EL (cell line): ENCODE measurements at regions not wholly inside any gene's neighbourhood (a gene's known extent, or its start where the extent isn't known, plus 50 kb on each side); places are given as distances from the start of the nearest gene placed in this dataset.

Source experiments
- DNase-seq: peaks from one replicate; pipeline ENCODE4 v3.0.0-alpha.2; 2016

DNA sequence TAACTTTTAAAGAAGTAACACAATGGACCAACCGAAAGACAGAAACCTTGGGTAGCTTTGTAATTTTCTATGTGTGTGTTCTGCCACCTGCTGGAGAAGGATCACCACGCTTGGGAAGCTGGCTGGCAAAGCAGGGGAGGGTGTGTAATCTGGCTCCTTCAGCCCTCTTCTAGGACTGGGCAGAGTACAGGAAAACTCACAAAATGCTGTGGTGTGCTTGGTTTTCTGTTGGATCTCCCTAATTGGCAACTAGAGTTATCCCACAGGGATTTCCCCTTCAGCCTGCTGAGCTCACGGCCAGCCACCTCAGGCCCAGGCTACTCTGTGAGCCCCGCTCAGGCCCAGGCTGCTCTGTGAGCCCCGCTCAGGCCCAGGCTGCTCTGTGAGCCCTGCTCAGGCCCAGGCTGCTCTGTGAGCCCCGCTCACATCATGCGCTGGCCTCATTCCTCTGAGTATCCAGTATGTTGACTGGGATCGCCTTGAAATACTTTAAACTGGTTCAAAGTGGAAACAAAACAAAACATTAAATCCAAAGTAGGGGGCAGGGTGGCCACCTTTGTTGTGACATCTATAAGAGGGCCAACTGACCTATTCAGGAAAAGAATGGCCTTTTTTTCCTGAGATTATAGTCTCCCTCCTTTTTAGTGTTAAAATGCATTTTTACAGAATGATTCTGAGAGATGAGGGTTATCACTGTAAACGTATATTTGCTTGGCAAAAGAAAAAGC lies 52.0 kb upstream of the RNU6-8 start:
- DNase-seq = peak; percentile 67

GRCh38 chr14:32255789-32256188 lies 52.7 kb upstream of the RNU6-8 start:
- no peak for DNase-seq

GRCh38 chr14:32256576-32256975 lies 53.5 kb upstream of the RNU6-8 start:
- no peak for DNase-seq

DNA sequence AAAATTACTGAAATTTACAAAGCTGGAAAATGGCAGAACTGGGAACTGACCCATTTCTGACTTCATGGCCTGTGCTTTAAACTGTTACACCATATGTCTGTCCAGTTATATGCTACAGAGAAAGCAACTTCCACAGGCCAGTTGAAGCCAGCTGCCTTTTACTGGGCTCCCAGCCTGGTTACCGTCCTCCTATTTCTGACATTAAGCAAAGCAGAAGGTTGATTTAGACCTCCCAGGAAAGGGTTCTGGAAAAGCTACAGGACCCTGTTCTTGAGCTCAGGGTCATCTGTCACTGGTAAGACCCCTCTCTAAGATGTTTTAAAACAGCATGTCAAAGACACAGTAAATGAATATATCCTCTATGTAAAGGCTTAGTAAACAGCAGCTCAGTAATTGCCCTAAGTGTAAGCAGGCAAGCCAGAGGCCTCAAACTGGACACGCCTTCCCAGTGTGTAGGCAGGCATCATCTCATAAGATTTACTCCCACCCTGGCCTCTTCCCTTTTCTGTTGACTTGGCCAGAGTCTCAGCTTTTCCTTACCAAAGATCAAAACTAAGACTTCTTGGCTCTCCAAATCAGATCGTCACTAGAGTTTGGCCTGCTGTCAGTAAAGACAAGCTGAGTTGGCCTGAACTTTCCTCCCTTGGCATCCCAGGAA lies 55.4 kb upstream of the RNU6-8 start:
- no peak for DNase-seq

GRCh38 chr14:32259368-32260013 lies 56.4 kb upstream of the RNU6-8 start:
- peak; percentile 71 for DNase-seq

DNA sequence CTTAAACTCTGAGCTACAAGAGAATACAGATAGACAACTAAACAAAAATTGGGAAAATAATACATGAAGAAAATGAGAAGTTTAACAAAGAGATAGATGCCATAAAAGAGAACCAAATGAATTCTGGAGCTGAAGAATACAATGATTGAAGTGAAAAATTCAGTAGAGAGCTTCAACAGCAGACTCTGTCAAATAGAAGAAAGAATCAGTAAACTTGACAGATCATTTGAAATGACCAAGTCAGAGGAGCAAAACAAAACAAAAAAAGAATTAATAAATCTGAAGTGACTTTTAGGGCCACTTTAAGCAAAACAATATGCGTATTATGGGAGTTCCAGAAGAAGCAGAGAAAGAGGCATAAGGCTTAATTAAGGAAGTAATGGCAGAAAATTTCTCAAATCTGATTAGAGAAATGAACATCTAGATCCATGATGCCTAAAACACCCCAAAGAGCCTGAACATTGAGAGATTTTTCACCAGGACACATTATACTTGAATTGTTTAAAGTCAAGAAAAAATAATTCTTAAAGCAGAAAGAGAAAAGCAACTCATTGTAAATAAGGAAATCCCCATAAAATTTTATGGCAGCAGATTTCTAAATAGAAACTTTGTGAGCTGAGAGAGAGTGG lies 61.0 kb upstream of the RNU6-8 start:
- no peak for DNase-seq

DNA sequence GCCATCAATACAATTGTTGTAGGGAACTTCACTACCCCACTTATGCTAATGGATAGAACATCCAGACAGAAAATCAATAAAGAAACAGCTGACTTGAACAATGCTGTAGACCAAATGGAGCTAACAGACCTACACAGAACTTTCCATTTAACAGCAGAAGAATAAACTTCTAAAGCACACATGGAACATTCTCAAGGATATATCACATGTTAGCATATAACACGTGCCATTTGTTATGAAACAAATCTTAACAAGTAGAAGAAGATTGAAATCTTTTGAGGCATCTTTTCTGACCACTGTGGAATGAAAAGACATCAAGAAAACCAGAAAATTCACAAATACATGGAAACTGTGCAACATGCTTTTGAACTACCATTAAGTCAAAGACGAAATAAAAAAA lies 62.5 kb upstream of the RNU6-8 start:
- no peak for DNase-seq

DNA sequence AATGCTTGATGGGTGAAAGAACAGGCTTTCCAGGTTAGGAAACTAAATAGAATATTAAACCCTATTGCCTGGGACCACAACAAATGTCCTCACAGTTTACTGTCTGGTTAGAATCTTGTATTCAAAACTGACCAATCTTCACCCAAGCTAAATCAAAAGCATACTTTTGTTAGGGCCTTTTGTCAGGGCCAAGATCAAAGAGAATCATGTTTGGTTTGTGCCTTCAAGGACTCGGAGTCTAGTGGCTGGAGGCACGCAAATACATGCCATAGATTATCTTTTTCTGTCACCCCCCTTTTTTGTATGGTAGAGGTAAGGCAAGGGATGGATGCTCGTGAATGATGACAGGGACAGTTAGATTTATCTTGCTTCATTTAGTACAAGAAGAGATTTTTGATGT lies 51.1 kb upstream of the AKAP6 start:
- no peak for DNase-seq
